Endothelial cell of umbilical vein (primary cell): ENCODE measurements at regions not wholly inside any gene's neighbourhood (a gene's known extent, or its start where the extent isn't known, plus 50 kb on each side); places are given as distances from the start of the nearest gene placed in this dataset.

Experiments used
- BruUV-seq: library from RNA; stranded (reverse); fragments of 400-500 nt; replicated peaks from 2 replicates; lab custom pipeline; 2021; lab: Mats Ljungman, UMichigan
- CTCF ChIA-PET: fragments of 300-600, 350-600 bp; sonication (Branson Sonifier 250); formaldehyde crosslinking; loops from one replicate; lab custom pipeline; 2021; ENCODE audit warnings: antibody characterized with exemption, inconsistent platforms; lab: Charles Lee
- POLR2A ChIA-PET: fragments of 300-600, 350-600 bp; sonication (Branson Sonifier 250); formaldehyde crosslinking; loops from one replicate; lab custom pipeline; 2021; ENCODE audit warnings: antibody characterized with exemption, inconsistent platforms; lab: Charles Lee
- DNase-seq: peaks from one replicate; pipeline ENCODE4 v3.0.0-alpha.2; 2011; ENCODE audit warnings: low read depth, low spot score
- FAIRE-seq: peaks from 2 replicates; lab custom pipeline; 2011; peaks lifted over from hg19 to GRCh38; lab: Jason Lieb, UNC
- H2AFZ ChIP-seq: 2 replicates; pipeline ENCODE4 v1.6.0; 2012; ENCODE audit warnings: low read depth, low read length, control low read depth, inconsistent platforms
- H3K27ac ChIP-seq: 2 replicates; pipeline ENCODE4 v1.5.1; 2011; ENCODE audit warnings: low read depth, mild to moderate bottlenecking, control low read depth, low read length, moderate library complexity; ENCODE audit not compliant: insufficient read depth
- H3K27me3 ChIP-seq, 2 experiments: 2 replicates each; pipeline versions ENCODE4 v1.6.0 to v1.6.1; 2011; ENCODE audit warnings: low read length in 2 of 2, mixed read lengths in 1 of 2; ENCODE audit not compliant: control insufficient read depth in 2 of 2, insufficient read depth in 2 of 2
- H3K36me3 ChIP-seq, 2 experiments: 2 replicates in 1 of 2; 3 replicates in 1 of 2; pipeline ENCODE4 v1.5.1; 2011; ENCODE audit warnings: low read length in 2 of 2, mild to moderate bottlenecking in 1 of 2, moderate library complexity in 1 of 2; ENCODE audit not compliant: control insufficient read depth in 2 of 2, insufficient read depth in 2 of 2; ENCODE audit errors: extremely low read depth in 1 of 2
- H3K4me1 ChIP-seq: 3 replicates; pipeline ENCODE4 v1.5.1; 2011; ENCODE audit warnings: mild to moderate bottlenecking, low read length; ENCODE audit not compliant: control insufficient read depth, insufficient read depth; ENCODE audit errors: extremely low read depth
- H3K4me2 ChIP-seq: 2 replicates; pipeline ENCODE4 v1.6.1; 2011; ENCODE audit warnings: low read length, control low read depth, mixed read lengths; ENCODE audit not compliant: insufficient read depth
- H3K4me3 ChIP-seq, 3 experiments: fragments of 200-600 bp in 1 of 3; sonication (generic), shearing (Covaris generic) in 1 of 3; replicated peaks in 1 of 3; 2 replicates each; pipeline ENCODE4 v1.5.1; 2011 to 2016; ENCODE audit warnings: control low read depth in 3 of 3, low read length in 3 of 3, mild to moderate bottlenecking in 2 of 3, inconsistent platforms in 1 of 3, low read depth in 1 of 3, moderate library complexity in 1 of 3; ENCODE audit not compliant: insufficient read depth in 1 of 3
- H3K79me2 ChIP-seq: 2 replicates; pipeline ENCODE4 v1.6.0; 2012; ENCODE audit warnings: low read length, inconsistent platforms; ENCODE audit not compliant: control insufficient read depth, insufficient read depth
- H3K9ac ChIP-seq: replicated peaks from 2 replicates; pipeline ENCODE3; 2011; ENCODE audit warnings: low read length, control low read depth; ENCODE audit not compliant: insufficient read depth; ENCODE audit errors: extremely low read depth
- H3K9me1 ChIP-seq: replicated peaks from 3 replicates; pipeline ENCODE4 v1.6.0; 2011; ENCODE audit warnings: mild to moderate bottlenecking, low read length; ENCODE audit not compliant: control insufficient read depth, insufficient read depth; ENCODE audit errors: extremely low read depth
- H3K9me3 ChIP-seq: replicated peaks from 2 replicates; pipeline ENCODE4 v1.5.1; 2012; ENCODE audit warnings: low read length, inconsistent platforms; ENCODE audit not compliant: control insufficient read depth, insufficient read depth
- H4K20me1 ChIP-seq: replicated peaks from 2 replicates; pipeline ENCODE3; 2011; ENCODE audit warnings: mild to moderate bottlenecking, low read length; ENCODE audit not compliant: control insufficient read depth, insufficient read depth; ENCODE audit errors: extremely low read depth
- EZH2 ChIP-seq: IDR thresholded peaks from 2 replicates; pipeline ENCODE4 v1.6.1; 2012; ENCODE audit warnings: borderline replicate concordance, low read depth, mild to moderate bottlenecking, moderate library complexity, low read length, inconsistent platforms; ENCODE audit not compliant: severe bottlenecking
- FOS ChIP-seq: IDR thresholded peaks from 2 replicates; pipeline ENCODE4 v1.6.1; 2011; ENCODE audit warnings: mild to moderate bottlenecking, low read length, moderate library complexity, borderline replicate concordance; ENCODE audit not compliant: insufficient read depth
- GATA2 ChIP-seq: IDR thresholded peaks from 2 replicates; pipeline ENCODE4 v1.7.0; 2011; ENCODE audit warnings: low read depth, mild to moderate bottlenecking, moderate library complexity, mixed read lengths, low read length; ENCODE audit not compliant: insufficient read length, insufficient read depth
- JUN ChIP-seq: IDR thresholded peaks from 2 replicates; pipeline ENCODE4 v1.6.1; 2011; ENCODE audit warnings: borderline replicate concordance, low read depth; ENCODE audit not compliant: insufficient read length, insufficient read depth
- MAX ChIP-seq: IDR thresholded peaks from 2 replicates; pipeline ENCODE4 v1.6.1; 2011; ENCODE audit not compliant: insufficient read depth, insufficient read length
- MYC ChIP-seq: IDR thresholded peaks from one replicate; pipeline ENCODE4 v1.6.1; 2011; ENCODE audit warnings: mild to moderate bottlenecking, low read depth, low read length
- POLR2A ChIP-seq: IDR thresholded peaks from 2 replicates; pipeline ENCODE4 v1.6.1; 2012; ENCODE audit warnings: low read depth, mild to moderate bottlenecking, control low read depth, low read length
- POLR2AphosphoS5 ChIP-seq: IDR thresholded peaks from 2 replicates; pipeline ENCODE4 v1.6.1; 2012; ENCODE audit warnings: low read depth, mild to moderate bottlenecking, control low read depth, low read length, moderate library complexity; ENCODE audit not compliant: insufficient read depth
- dilution Hi-C: fragments of 300-500 bp; cut with MboI; formaldehyde crosslinking; loops from one replicate; pipeline ENCODE4 v1.15.0; 2019; ENCODE audit warnings: low sequenced_read_pairs; ENCODE audit not compliant: extremely low pct_ligation_motif_present
- intact Hi-C: fragments of 100-400 bp; cut with micrococcal nuclease; formaldehyde crosslinking; loops from one replicate; pipeline ENCODE4 v1.10.0; 2022
- TF ChIP-seq, protein P1 (sequence below), 2 donors: IDR thresholded peaks; 1 replicate in 1 of 2; 2 replicates in 1 of 2; pipeline ENCODE4 v1.5.1; 2011; ENCODE audit warnings: low read length in 2 of 2, mild to moderate bottlenecking in 2 of 2, moderate library complexity in 2 of 2, control low read depth in 1 of 2, inconsistent platforms in 1 of 2, low read depth in 1 of 2; ENCODE audit not compliant: insufficient read depth in 1 of 2; ENCODE audit errors: extremely low read depth in 1 of 2

DNA sequence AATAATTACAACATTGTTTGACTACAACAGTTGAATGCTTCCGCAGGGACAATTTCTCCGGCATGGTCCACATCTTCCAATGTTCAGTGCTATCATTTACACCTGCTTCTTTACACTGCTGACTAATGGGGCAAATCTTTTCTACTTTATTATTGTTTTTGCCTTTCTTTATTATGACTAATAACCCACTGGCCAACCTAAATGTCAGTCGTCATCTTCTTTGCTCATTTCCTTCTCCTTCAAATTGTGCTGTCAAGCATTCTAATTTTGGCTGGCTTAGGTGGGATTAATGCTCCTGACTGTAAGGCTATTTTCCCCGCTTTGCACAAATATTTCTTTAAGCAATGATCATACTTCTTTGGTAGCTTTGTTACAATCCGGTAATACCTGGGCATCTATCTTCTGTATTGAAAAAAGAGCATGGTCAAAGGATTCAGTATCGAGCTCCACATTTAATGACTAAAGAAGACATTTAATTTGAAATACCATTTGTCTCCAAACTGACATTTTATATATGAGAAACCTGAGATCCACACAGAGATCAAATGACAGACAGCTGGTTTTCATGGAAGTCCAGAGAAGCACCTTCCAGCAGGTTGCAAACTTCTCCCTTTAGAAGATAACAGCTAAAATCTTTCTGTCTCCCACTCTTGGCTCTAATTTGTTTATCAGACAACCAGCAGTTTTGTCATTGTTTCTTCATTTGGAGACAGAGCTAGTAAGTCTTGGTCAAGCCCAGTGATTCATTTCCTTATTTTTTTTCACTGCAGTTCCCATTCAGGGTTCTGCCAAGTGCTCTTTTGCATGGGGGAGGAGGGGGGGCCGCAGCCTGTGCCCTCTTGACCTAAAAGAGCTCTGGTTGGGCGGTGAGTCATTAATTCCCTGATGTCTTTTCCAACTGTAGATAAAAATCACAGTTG lies 132.9 kb downstream of the SOCS6 start:
- H3K4me3 ChIP-seq, result peak overlapping the region in 2 of 3 experiments; percentile 7 to 62
- H3K27ac ChIP-seq, result peak overlapping the region; percentile 99
- intact Hi-C loops (loop anchor here (1.0 to 5.0 kb wide), 5 partner anchors 63 to 616 kb away; partner anchors contain the start of genes RTTN and SOCS6), dilution Hi-C loops (no loop called here)
- peak overlapping the region; percentile 91 for H3K9ac ChIP-seq
- BruUV-seq, result TSS peak; percentile 98
- H3K79me2 ChIP-seq, result no peaks in the 10 kb centered on the region
- H3K27me3 ChIP-seq, result no peaks in the 10 kb centered on the region
- no peaks in the 10 kb centered on the region for H3K9me3 ChIP-seq
- no peaks in the 10 kb centered on the region for H3K9me1 ChIP-seq
- POLR2A ChIA-PET, result interaction anchor here (0.9 kb wide), 1 partner anchor 216 kb away, joined by 3 read pairs; no protein-coding TSS in a partner anchor
- CTCF ChIA-PET, result interaction anchor here (0.6 to 2.9 kb wide), 11 partner anchors 10 to 226 kb away, joined by 3 to 28 read pairs (median 4); partner anchors contain the start of genes RTTN and SOCS6
- FAIRE-seq (peak; percentile 87), DNase-seq (peak; percentile 99)
- H2AFZ ChIP-seq, result no peak overlapping the region
- no peaks in the 10 kb centered on the region for H3K36me3 ChIP-seq
- no peak for TF ChIP-seq MYC
- no peak for TF ChIP-seq MAX
- TF ChIP-seq, protein P1, sequence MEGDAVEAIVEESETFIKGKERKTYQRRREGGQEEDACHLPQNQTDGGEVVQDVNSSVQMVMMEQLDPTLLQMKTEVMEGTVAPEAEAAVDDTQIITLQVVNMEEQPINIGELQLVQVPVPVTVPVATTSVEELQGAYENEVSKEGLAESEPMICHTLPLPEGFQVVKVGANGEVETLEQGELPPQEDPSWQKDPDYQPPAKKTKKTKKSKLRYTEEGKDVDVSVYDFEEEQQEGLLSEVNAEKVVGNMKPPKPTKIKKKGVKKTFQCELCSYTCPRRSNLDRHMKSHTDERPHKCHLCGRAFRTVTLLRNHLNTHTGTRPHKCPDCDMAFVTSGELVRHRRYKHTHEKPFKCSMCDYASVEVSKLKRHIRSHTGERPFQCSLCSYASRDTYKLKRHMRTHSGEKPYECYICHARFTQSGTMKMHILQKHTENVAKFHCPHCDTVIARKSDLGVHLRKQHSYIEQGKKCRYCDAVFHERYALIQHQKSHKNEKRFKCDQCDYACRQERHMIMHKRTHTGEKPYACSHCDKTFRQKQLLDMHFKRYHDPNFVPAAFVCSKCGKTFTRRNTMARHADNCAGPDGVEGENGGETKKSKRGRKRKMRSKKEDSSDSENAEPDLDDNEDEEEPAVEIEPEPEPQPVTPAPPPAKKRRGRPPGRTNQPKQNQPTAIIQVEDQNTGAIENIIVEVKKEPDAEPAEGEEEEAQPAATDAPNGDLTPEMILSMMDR (IDR thresholded peaks at IDR 0.05; ENCODE audit: extremely low read depth in 1 of 2, insufficient read depth in 1 of 2, low read depth in 1 of 2, low read length in 2 of 2), result no peak
- peak; percentile 99 for TF ChIP-seq FOS
- peak; percentile 81 for TF ChIP-seq POLR2AphosphoS5
- TF ChIP-seq GATA2, result peak; percentile 99
- TF ChIP-seq EZH2, result no peak
- peak; percentile 95 for TF ChIP-seq JUN
- no peak for TF ChIP-seq POLR2A
- H3K4me1 ChIP-seq, result peaks cover 38% of the 10 kb centered on the region
- no peaks in the 10 kb centered on the region for H4K20me1 ChIP-seq
- H3K4me2 ChIP-seq, result peak overlapping the region; percentile 97
